ENCODE measurements at regions not wholly inside any gene's neighbourhood (a gene's known extent, or its start where the extent isn't known, plus 50 kb on each side); places are given as distances from the start of the nearest gene placed in this dataset.

- no peak for TF ChIP-seq CTCF (optimal IDR thresholded peaks at IDR 0.05 in 1 of 3, IDR thresholded peaks at IDR 0.05 in 1 of 3, conservative IDR thresholded peaks at IDR 0.05 in 1 of 3; ENCODE audit: extremely low read depth in 1 of 3, insufficient read depth in 2 of 3, low read length in 3 of 3)
- TF ChIP-seq EZH2 (IDR thresholded peaks at IDR 0.05; ENCODE audit: low read length), result no peak
These were observed 218.4 kb upstream of the KLF4 start for GRCh38 chr9:107707915-107708441.

Data from keratinocyte (primary cell).